Testis (tissue), 2 donors: ENCODE measurements at regions not wholly inside any gene's neighbourhood (a gene's known extent, or its start where the extent isn't known, plus 50 kb on each side); places are given as distances from the start of the nearest gene placed in this dataset.

Experiments
- DNase-seq: peaks from one replicate; pipeline ENCODE4 v3.0.0-alpha.2; 2019
- H3K27ac ChIP-seq, 2 donors: fragments of 200-600 bp; sonication (generic); one replicate each; pipeline ENCODE4 v1.5.1; 2019
- H3K27me3 ChIP-seq: fragments of 200-600 bp; sonication (generic); one replicate; pipeline ENCODE4 v1.5.1; 2019
- H3K36me3 ChIP-seq: fragments of 200-600 bp; sonication (generic); one replicate; pipeline ENCODE4 v1.5.1; 2017; ENCODE audit warnings: low read depth; ENCODE audit errors: missing control alignments
- H3K4me1 ChIP-seq: fragments of 200-600 bp; sonication (generic); one replicate; pipeline ENCODE4 v1.5.1; 2019
- H3K4me3 ChIP-seq, 2 donors: fragments of 200-600 bp; sonication (generic); one replicate each; pipeline ENCODE4 v1.5.1; 2017 to 2019
- H3K9me3 ChIP-seq: fragments of 200-600 bp; sonication (generic); one replicate; pipeline ENCODE4 v1.5.1; 2017
- CTCF ChIP-seq, 3 experiments: fragments of 450-650 bp in 2 of 3; fragments of 200-600 bp in 1 of 3; sonication (generic) in 1 of 3; IDR thresholded peaks; one replicate each; pipeline ENCODE4 v1.5.1; 2016 to 2019; ENCODE audit warnings: antibody characterized with exemption in 3 of 3, mild to moderate bottlenecking in 2 of 3, moderate library complexity in 1 of 3
- POLR2A ChIP-seq: fragments of 450-650 bp; IDR thresholded peaks from one replicate; pipeline ENCODE4 v1.6.1; 2017; ENCODE audit warnings: antibody characterized with exemption, mild to moderate bottlenecking, moderate library complexity
- WGBS, 2 donors: methylation state at CpG; one replicate each; pipeline ENCODE4 v1.1.5; 2018; 5-methylcytosine and 5-hydroxymethylcytosine counted together
- intact Hi-C: fragments of 100-400 bp; cut with DNase I; formaldehyde crosslinking; loops from one replicate; pipeline ENCODE4 v1.15.1; 2023; ENCODE audit warnings: low total_unique reads

- H3K4me3 ChIP-seq = no peak overlapping the region
- 87 to 88% methylated on average over 4 to 5 of the region's 5 CpGs for WGBS, 2 donors
- intact Hi-C loops = no loop called here
- H3K27me3 ChIP-seq = no peaks in the 10 kb centered on the region
- H3K4me1 ChIP-seq = no peaks in the 10 kb centered on the region
- H3K27ac ChIP-seq = no peak overlapping the region
- no peaks in the 10 kb centered on the region for H3K9me3 ChIP-seq
- no peak for TF ChIP-seq CTCF (IDR thresholded peaks at IDR 0.05)
- TF ChIP-seq POLR2A = no peak
- no peaks in the 10 kb centered on the region for H3K36me3 ChIP-seq
- no peak for DNase-seq
Observed at GRCh38 chr19:30717381-30717780, 345.2 kb downstream of the ZNF536 start.

GRCh38 chr19:30712431-30713337 lies 340.5 kb downstream of the ZNF536 start:
- Histone ChIP-seq H3K4me3 (no peak overlapping the region), H3K36me3 (no peaks in the 10 kb centered on the region), H3K27ac (no peak overlapping the region), H3K9me3 (no peaks in the 10 kb centered on the region), H3K27me3 (no peaks in the 10 kb centered on the region), H3K4me1 (no peaks in the 10 kb centered on the region)
- TF ChIP-seq POLR2A = no peak
- TF ChIP-seq CTCF (IDR thresholded peaks at IDR 0.05) = no peak
- intact Hi-C loops = no loop called here
- WGBS, 2 donors = 84 to 86% methylated on average over 7 of the region's 7 CpGs
- no peak for DNase-seq

- H3K36me3 ChIP-seq = no peaks in the 10 kb centered on the region
- WGBS, 2 donors = 90 to 94% methylated on average over 4 of the region's 4 CpGs
- DNase-seq = no peak
- H3K27me3 ChIP-seq = no peaks in the 10 kb centered on the region
- H3K9me3 ChIP-seq = no peaks in the 10 kb centered on the region
- no peak overlapping the region for H3K4me3 ChIP-seq
- H3K4me1 ChIP-seq = no peaks in the 10 kb centered on the region
- intact Hi-C loops = no loop called here
- no peak overlapping the region for H3K27ac ChIP-seq
- TF ChIP-seq CTCF (IDR thresholded peaks at IDR 0.05) = no peak
- TF ChIP-seq POLR2A = no peak
Observed at GRCh38 chr19:30711826-30712225, 339.6 kb downstream of the ZNF536 start.

GRCh38 chr19:30711296-30711695 lies 339.1 kb downstream of the ZNF536 start:
- Histone ChIP-seq H3K27me3 (no peaks in the 10 kb centered on the region), H3K9me3 (no peaks in the 10 kb centered on the region), H3K27ac (no peak overlapping the region), H3K36me3 (no peaks in the 10 kb centered on the region), H3K4me1 (no peaks in the 10 kb centered on the region), H3K4me3 (no peak overlapping the region)
- 65 to 70% methylated on average over 17 of the region's 17 CpGs for WGBS, 2 donors
- intact Hi-C loops = no loop called here
- TF ChIP-seq CTCF (IDR thresholded peaks at IDR 0.05) (no peak), POLR2A (no peak)
- no peak for DNase-seq

GRCh38 chr19:30710721-30711120 lies 338.5 kb downstream of the ZNF536 start:
- 68 to 78% methylated on average over 12 of the region's 12 CpGs for WGBS, 2 donors
- no peaks in the 10 kb centered on the region for H3K36me3 ChIP-seq
- DNase-seq = no peak
- TF ChIP-seq CTCF (IDR thresholded peaks at IDR 0.05) = no peak
- TF ChIP-seq POLR2A = no peak
- H3K4me1 ChIP-seq = no peaks in the 10 kb centered on the region
- no peak overlapping the region for H3K4me3 ChIP-seq
- H3K27ac ChIP-seq = no peak overlapping the region
- no peaks in the 10 kb centered on the region for H3K27me3 ChIP-seq
- intact Hi-C loops = no loop called here
- H3K9me3 ChIP-seq = no peaks in the 10 kb centered on the region
